Pancreas (tissue), 10 donors: ENCODE measurements at regions not wholly inside any gene's neighbourhood (a gene's known extent, or its start where the extent isn't known, plus 50 kb on each side); places are given as distances from the start of the nearest gene placed in this dataset.

Source experiments
- ATAC-seq, 4 donors: fragments of 200-7000 bp; cut with Tn5 transposase; one replicate each; pipeline versions ENCODE4 v1.8.0 to v1.9.1; 2020; ENCODE audit warnings: mild to moderate bottlenecking in 4 of 4, moderate library complexity in 4 of 4
- DNase-seq, 6 donors: peaks; one replicate each; pipeline ENCODE4 v3.0.0-alpha.2; 2020
- FAIRE-seq: peaks from 2 replicates; lab custom pipeline; 2012; peaks lifted over from hg19 to GRCh38; lab: Jason Lieb, UNC
- H3K27ac ChIP-seq, 4 donors: fragments of 200-600 bp; sonication (generic); 1 replicate in 3 of 4; 2 replicates in 1 of 4; pipeline versions ENCODE4 v1.5.0 to v1.8.0; 2020
- H3K27me3 ChIP-seq, 4 donors: fragments of 200-600 bp; one replicate each; pipeline ENCODE4 v1.8.0; 2021
- H3K36me3 ChIP-seq, 3 donors: fragments of 200-600 bp; sonication (generic) in 1 of 3; one replicate each; pipeline versions ENCODE4 v1.5.0 to v1.8.0; 2020 to 2021
- H3K4me1 ChIP-seq, 3 donors: fragments of 200-600 bp; one replicate each; pipeline ENCODE4 v1.8.0; 2021
- H3K4me3 ChIP-seq, 4 donors: fragments of 200-600 bp; sonication (generic) in 2 of 4; one replicate each; pipeline versions ENCODE4 v1.5.0 to v1.8.0; 2020 to 2021
- H3K9me3 ChIP-seq, 4 donors: fragments of 200-600 bp; one replicate each; pipeline ENCODE4 v1.8.0; 2021
- WGBS, 2 donors: extraction: QIAGEN DNeasy Blood & Tissue Kit; methylation state at CpG; one replicate each; pipeline ENCODE4 v1.1.7; 2013; 5-methylcytosine and 5-hydroxymethylcytosine counted together
- intact Hi-C, 3 donors: fragments of 100-400 bp; cut with DNase I; formaldehyde crosslinking; loops; one replicate each; pipeline versions ENCODE4 v1.11.1 to v1.14.2; 2022
- TF ChIP-seq, protein P1 (sequence below), 4 donors: fragments of 200-600 bp; sonication (generic) in 3 of 4; IDR thresholded peaks; one replicate each; pipeline versions ENCODE4 v1.5.0 to v1.8.0; 2021; ENCODE audit warnings: antibody characterized with exemption in 4 of 4
- donor health status: healthy with polysubstance abuse.
- donor health status: DM: no; HTN: no; CAD: no; lungs with moderate emphysema.
- donor health status: DM: no; HTN: no; CAD: no.
- donor health status: control.
- donor health status: control.
- donor health status: Bipolar disorder and iron deficiency.
- donor health status: DM: yes; HTN: yes; CAD: no.
- donor health status: DM: no; HTN: no; CAD: no.
- donor health status: DM: no; HTN: no; CAD: no.
- donor health status: DM: yes; HTN: yes; CAD: no.

GRCh38 chr5:148904440-148904839 is 78.0 kb downstream of the ADRB2 start:
- 88 to 94% methylated on average over 1 of the region's 1 CpG for WGBS, 2 donors
- DNase-seq (peak in 1 of 6 donors; percentile 35), ATAC-seq (peak in 3 of 4 donors; percentile 34 to 86 (median 40)), FAIRE-seq (no peak)
- no peaks in the 10 kb centered on the region for H3K27me3 ChIP-seq
- H3K9me3 ChIP-seq = no peaks in the 10 kb centered on the region
- H3K27ac ChIP-seq = no peak overlapping the region
- no peaks in the 10 kb centered on the region for H3K36me3 ChIP-seq
- H3K4me1 ChIP-seq = no peaks in the 10 kb centered on the region
- no peak overlapping the region for H3K4me3 ChIP-seq
- TF ChIP-seq, protein P1, sequence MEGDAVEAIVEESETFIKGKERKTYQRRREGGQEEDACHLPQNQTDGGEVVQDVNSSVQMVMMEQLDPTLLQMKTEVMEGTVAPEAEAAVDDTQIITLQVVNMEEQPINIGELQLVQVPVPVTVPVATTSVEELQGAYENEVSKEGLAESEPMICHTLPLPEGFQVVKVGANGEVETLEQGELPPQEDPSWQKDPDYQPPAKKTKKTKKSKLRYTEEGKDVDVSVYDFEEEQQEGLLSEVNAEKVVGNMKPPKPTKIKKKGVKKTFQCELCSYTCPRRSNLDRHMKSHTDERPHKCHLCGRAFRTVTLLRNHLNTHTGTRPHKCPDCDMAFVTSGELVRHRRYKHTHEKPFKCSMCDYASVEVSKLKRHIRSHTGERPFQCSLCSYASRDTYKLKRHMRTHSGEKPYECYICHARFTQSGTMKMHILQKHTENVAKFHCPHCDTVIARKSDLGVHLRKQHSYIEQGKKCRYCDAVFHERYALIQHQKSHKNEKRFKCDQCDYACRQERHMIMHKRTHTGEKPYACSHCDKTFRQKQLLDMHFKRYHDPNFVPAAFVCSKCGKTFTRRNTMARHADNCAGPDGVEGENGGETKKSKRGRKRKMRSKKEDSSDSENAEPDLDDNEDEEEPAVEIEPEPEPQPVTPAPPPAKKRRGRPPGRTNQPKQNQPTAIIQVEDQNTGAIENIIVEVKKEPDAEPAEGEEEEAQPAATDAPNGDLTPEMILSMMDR (IDR thresholded peaks at IDR 0.05) = no peak
- intact Hi-C loops = no loop called here

DNA sequence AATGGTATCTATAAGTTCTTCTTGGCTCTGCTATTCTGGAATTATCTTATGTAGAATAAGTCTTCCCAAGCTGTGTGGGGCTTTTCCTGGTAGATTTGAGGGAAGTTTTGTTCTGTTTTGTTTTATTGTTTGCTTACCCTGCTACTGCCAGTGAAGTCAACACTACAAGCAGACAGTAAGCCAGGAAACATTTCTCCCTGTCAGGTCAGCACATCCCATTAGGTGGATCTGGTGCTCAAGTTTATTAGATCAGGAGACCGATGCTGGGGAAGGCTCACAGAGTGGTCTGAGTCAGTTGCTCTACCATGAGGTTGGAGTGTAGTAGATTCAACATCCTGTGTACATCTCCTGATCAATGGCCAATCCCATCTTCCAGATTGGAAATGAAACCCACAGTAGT is 79.1 kb downstream of the ADRB2 start:
- DNase-seq (no peak), ATAC-seq (no peak), FAIRE-seq (no peak)
- TF ChIP-seq, protein P1 (IDR thresholded peaks at IDR 0.05) = no peak
- H3K9me3 ChIP-seq = no peaks in the 10 kb centered on the region
- H3K27ac ChIP-seq = no peak overlapping the region
- no peaks in the 10 kb centered on the region for H3K4me1 ChIP-seq
- H3K27me3 ChIP-seq = no peaks in the 10 kb centered on the region
- no peaks in the 10 kb centered on the region for H3K36me3 ChIP-seq
- intact Hi-C loops = no loop called here
- 93 to 100% methylated on average over 1 of the region's 1 CpG for WGBS, 2 donors
- H3K4me3 ChIP-seq = no peak overlapping the region

GRCh38 chr5:148906968-148907367 is 80.6 kb downstream of the ADRB2 start:
- no peaks in the 10 kb centered on the region for H3K27me3 ChIP-seq
- ATAC-seq (no peak), DNase-seq (no peak), FAIRE-seq (no peak)
- no peak overlapping the region for H3K4me3 ChIP-seq
- H3K9me3 ChIP-seq = no peaks in the 10 kb centered on the region
- no peak overlapping the region for H3K27ac ChIP-seq
- 67 to 71% methylated on average over 3 of the region's 3 CpGs for WGBS, 2 donors
- no peaks in the 10 kb centered on the region for H3K36me3 ChIP-seq
- intact Hi-C loops = no loop called here
- H3K4me1 ChIP-seq = no peaks in the 10 kb centered on the region
- TF ChIP-seq, protein P1 (IDR thresholded peaks at IDR 0.05) = no peak

DNA sequence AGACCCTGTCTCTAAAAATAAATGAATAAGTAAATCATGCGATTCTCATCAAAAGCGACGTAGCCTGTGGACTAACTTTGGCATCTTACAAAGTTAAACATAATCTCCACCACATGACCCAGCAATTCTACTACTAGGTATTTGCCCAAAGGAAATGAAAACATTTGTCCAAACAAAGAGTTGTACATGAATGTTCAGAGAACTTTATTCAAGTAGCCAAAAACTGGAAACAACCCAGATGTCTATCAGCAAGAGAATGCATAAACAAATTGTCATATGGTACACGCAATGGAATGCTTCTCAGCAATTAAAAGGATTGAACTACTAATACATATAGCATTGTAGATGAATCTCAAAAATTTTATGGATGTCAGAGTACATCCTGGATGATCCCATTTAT is 82.6 kb downstream of the ADRB2 start:
- Histone ChIP-seq H3K4me3 (no peak overlapping the region), H3K36me3 (no peaks in the 10 kb centered on the region), H3K27ac (no peak overlapping the region), H3K27me3 (no peaks in the 10 kb centered on the region), H3K9me3 (no peaks in the 10 kb centered on the region), H3K4me1 (no peaks in the 10 kb centered on the region)
- intact Hi-C loops = no loop called here
- no peak for ATAC-seq
- no peak for FAIRE-seq
- WGBS, 2 donors = 41 to 57% methylated on average over 4 of the region's 4 CpGs
- TF ChIP-seq, protein P1 (IDR thresholded peaks at IDR 0.05) = no peak
- no peak for DNase-seq

DNA sequence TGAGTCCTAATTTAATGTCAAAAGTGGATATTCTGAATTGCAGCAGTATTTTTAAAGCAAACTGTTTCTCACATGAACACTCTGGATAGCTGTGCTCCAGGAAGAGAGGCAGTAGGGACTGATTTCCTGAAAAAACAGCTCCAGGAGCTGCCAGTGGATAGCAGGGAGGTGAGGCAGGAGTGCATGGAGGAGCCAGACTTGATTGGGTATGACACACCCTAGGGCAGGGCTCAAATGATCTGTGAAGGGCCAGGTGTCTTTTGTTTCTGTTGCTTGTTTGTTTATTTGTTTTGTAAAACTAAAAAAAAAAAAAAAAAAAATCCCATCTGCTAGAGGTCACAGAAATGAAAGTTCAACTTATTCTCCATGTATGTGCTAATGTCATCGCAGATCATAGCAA is 83.4 kb downstream of the ADRB2 start:
- 94 to 96% methylated on average over 1 of the region's 1 CpG for WGBS, 2 donors
- no peak for ATAC-seq
- Histone ChIP-seq H3K27ac (no peak overlapping the region), H3K4me3 (no peak overlapping the region), H3K36me3 (no peaks in the 10 kb centered on the region), H3K4me1 (no peaks in the 10 kb centered on the region), H3K27me3 (no peaks in the 10 kb centered on the region), H3K9me3 (no peaks in the 10 kb centered on the region)
- no peak for FAIRE-seq
- intact Hi-C loops = loop anchor here in 1 of 3 donors (10.0 kb wide), 1 partner anchor 95 kb away; no protein-coding TSS in a partner anchor
- TF ChIP-seq, protein P1 (IDR thresholded peaks at IDR 0.05) = no peak
- DNase-seq = no peak
